Transverse colon (tissue), 3 donors: ENCODE measurements at regions not wholly inside any gene's neighbourhood (a gene's known extent, or its start where the extent isn't known, plus 50 kb on each side); places are given as distances from the start of the nearest gene placed in this dataset.

Experiments
- CTCF ChIP-seq, 5 experiments: fragments of 200-600 bp in 3 of 5; fragments of 450-650 bp in 2 of 5; sonication (generic) in 3 of 5; IDR thresholded peaks; 1 replicate in 2 of 5; 2 replicates in 3 of 5; pipeline ENCODE4 v1.5.1; 2016 to 2017; ENCODE audit warnings: antibody characterized with exemption in 5 of 5, inconsistent platforms in 3 of 5, mild to moderate bottlenecking in 2 of 5, moderate library complexity in 1 of 5
- EP300 ChIP-seq: sonication (generic); formaldehyde crosslinking; IDR thresholded peaks from one replicate; pipeline ENCODE4 v1.6.1; 2017; ENCODE audit warnings: antibody characterized with exemption, low read depth

GRCh38 chr5:117010574-117010973 is 436.0 kb upstream of the SEMA6A start:
- TF ChIP-seq EP300 (no peak), CTCF (IDR thresholded peaks at IDR 0.05) (no peak)
